ENCODE measurements at regions not wholly inside any gene's neighbourhood (a gene's known extent, or its start where the extent isn't known, plus 50 kb on each side); places are given as distances from the start of the nearest gene placed in this dataset.

DNA sequence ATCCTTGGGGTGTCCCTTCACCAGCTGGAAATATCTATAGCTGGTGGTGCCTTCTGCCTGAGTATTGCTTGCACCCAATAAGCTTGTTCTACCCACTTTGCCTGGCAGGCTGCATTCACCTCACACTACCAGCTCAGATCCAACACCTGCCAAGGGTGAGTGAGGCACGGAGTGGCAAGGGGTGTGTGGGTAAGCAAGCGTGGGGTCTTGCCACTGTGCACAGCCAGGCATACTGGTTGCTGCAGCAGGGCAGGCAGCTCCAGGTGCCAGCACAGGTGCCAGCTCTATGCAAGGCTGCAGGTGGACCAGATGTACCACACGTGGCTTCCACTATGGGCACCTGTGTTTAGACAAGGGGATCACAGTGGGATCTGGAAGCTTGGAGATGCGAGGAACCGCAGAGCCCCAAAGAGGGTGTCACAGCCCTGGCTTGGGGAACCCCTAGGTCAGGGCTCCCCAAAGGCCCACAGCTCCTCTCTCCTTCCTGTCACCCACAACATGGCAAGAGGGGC is 167.7 kb upstream of the MRPS30 start:
- Histone ChIP-seq H3K9me3 (no peaks in the 10 kb centered on the region), H3K4me3 (no peak overlapping the region), H3K27ac (no peak overlapping the region), H3K36me3 (no peaks in the 10 kb centered on the region), H3K27me3 (no peaks in the 10 kb centered on the region), H3K4me1 (no peaks in the 10 kb centered on the region)
- in situ Hi-C loops (cut with MboI; ENCODE audit: low pct_ligation_motif_present in 1 of 4, low pct_unique_long_range_greater_than_20kb in 1 of 4, low sequenced_read_pairs in 3 of 4) (no loop called here), intact Hi-C loops (cut with DNase I; ENCODE audit: low total_unique reads) (no loop called here)
- TF ChIP-seq, protein P1, sequence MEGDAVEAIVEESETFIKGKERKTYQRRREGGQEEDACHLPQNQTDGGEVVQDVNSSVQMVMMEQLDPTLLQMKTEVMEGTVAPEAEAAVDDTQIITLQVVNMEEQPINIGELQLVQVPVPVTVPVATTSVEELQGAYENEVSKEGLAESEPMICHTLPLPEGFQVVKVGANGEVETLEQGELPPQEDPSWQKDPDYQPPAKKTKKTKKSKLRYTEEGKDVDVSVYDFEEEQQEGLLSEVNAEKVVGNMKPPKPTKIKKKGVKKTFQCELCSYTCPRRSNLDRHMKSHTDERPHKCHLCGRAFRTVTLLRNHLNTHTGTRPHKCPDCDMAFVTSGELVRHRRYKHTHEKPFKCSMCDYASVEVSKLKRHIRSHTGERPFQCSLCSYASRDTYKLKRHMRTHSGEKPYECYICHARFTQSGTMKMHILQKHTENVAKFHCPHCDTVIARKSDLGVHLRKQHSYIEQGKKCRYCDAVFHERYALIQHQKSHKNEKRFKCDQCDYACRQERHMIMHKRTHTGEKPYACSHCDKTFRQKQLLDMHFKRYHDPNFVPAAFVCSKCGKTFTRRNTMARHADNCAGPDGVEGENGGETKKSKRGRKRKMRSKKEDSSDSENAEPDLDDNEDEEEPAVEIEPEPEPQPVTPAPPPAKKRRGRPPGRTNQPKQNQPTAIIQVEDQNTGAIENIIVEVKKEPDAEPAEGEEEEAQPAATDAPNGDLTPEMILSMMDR (IDR thresholded peaks at IDR 0.05) = no peak
- TF ChIP-seq POLR2AphosphoS5 (IDR thresholded peaks at IDR 0.05) (no peak), EP300 (IDR thresholded peaks at IDR 0.05; ENCODE audit: low read depth) (no peak), POLR2A (IDR thresholded peaks at IDR 0.05) (no peak)
- WGBS, 2 donors (ENCODE audit: low coverage in 1 of 2) = 89% methylated on average over 5 of the region's 5 CpGs; no CpG with 5 or more reads in 1 of the 2 donors
- DNase-seq = no peak

DNA sequence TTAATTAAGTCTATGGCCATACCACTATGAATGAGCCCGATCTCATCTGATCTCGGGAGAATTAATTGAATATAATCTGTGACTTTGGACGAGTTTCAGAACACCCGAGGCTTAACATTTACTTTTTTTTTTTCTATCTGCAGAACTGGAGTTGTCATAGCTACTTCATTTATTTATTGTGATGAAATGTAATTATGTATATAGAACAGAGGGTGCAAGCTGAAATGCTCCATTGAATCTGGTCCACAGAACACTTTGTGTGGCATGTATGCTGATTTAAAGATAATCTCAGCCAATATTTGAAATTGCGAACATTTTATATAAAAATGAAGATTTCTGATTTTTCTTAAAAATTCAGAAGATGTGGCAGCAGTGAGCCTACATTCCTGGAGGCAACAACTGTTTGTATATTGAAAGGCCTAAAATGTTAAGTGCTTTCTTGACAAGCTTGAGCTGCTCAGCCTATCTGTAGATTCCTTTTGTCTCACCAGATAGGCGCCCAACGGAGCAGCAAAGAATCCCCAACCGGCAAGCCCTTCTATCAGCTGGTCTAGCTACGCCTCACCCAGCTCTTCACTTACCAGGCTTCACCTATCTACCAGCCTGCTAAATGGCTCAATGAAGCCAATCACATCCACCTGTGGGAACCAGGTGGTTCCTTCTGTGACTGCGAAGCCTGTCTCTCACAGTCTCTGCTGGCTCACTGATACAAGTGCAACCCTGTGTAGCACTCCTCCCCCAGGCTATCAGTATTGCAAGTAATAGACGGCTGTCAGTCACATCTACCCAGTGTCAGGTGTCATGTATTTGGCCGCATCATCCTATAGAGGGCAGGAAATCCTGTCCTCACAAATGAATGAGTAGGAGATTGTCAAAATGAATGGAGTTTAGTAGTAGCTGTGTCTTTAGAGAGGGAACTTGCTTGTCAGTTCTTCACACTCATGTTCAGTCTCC is 170.6 kb upstream of the MRPS30 start:
- TF ChIP-seq POLR2AphosphoS5 (IDR thresholded peaks at IDR 0.05) = no peak
- no peak for TF ChIP-seq EP300 (IDR thresholded peaks at IDR 0.05; ENCODE audit: low read depth)
- TF ChIP-seq, protein P1 (IDR thresholded peaks at IDR 0.05) = no peak
- TF ChIP-seq POLR2A (IDR thresholded peaks at IDR 0.05) = no peak
- intact Hi-C loops (cut with DNase I; ENCODE audit: low total_unique reads) = no loop called here
- H3K27ac ChIP-seq = no peak overlapping the region
- no peaks in the 10 kb centered on the region for H3K27me3 ChIP-seq
- 80 to 81% methylated on average over 6 to 12 of the region's 12 CpGs for WGBS, 2 donors (ENCODE audit: low coverage in 1 of 2)
- in situ Hi-C loops (cut with MboI; ENCODE audit: low pct_ligation_motif_present in 1 of 4, low pct_unique_long_range_greater_than_20kb in 1 of 4, low sequenced_read_pairs in 3 of 4) = no loop called here
- no peaks in the 10 kb centered on the region for H3K36me3 ChIP-seq
- no peaks in the 10 kb centered on the region for H3K4me1 ChIP-seq
- DNase-seq = no peak
- H3K4me3 ChIP-seq = no peak overlapping the region
- H3K9me3 ChIP-seq = no peaks in the 10 kb centered on the region

DNA sequence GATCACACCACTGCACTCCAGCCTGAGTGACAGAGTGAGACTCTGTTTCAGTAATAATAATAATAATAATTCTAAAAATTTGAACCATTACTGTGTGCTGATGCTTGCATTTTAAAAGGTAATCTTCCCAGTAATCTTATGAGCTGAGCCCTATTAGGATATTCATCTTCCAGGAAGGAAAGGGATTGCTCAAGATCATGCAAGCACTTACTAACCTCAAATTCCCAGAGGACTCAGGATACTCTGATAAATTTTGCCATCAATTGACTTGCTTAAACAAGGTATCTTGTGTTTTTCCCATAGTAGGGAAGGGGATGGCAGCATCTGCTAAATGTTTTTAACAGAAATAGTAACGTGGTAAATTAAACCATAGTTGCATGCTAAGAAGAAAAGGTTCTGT is 176.4 kb upstream of the MRPS30 start:
- Histone ChIP-seq H3K4me3 (no peak overlapping the region), H3K36me3 (no peaks in the 10 kb centered on the region), H3K27ac (no peak overlapping the region), H3K27me3 (no peaks in the 10 kb centered on the region), H3K4me1 (no peaks in the 10 kb centered on the region), H3K9me3 (peaks cover 0 to 2% of the 10 kb centered on the region in 2 donors)
- TF ChIP-seq POLR2AphosphoS5 (IDR thresholded peaks at IDR 0.05) (no peak), POLR2A (IDR thresholded peaks at IDR 0.05) (no peak), EP300 (IDR thresholded peaks at IDR 0.05; ENCODE audit: low read depth) (no peak)
- TF ChIP-seq, protein P1 (IDR thresholded peaks at IDR 0.05) = no peak
- no peak for DNase-seq
- in situ Hi-C loops (cut with MboI; ENCODE audit: low pct_ligation_motif_present in 1 of 4, low pct_unique_long_range_greater_than_20kb in 1 of 4, low sequenced_read_pairs in 3 of 4) (no loop called here), intact Hi-C loops (cut with DNase I; ENCODE audit: low total_unique reads) (no loop called here)
- whole genome bisulfite sequencing, 2 donors (ENCODE audit: low coverage in 1 of 2) = 83 to 100% methylated on average over 1 of the region's 1 CpG

DNA sequence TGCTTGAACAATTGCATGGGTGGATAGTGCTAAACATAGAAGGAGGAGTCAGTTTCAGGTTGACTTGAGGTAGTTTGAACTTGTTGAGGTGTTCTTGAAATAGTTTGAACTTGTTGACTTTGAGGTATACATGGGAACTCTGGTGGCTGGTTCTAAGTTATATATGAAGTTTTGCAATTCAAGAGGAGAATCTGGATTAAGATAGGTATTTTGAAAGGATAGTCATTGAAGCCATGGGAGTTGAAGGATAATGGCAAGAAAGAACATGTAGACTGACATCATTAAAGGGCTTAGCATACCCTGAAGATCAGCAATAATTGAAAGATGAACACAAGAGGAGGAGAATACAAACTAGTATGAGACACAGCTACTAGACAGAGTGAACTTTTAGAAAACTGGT is 181.9 kb upstream of the MRPS30 start:
- Histone ChIP-seq H3K27me3 (no peaks in the 10 kb centered on the region), H3K36me3 (no peaks in the 10 kb centered on the region), H3K9me3 (peaks cover 0 to 2% of the 10 kb centered on the region in 2 donors), H3K27ac (no peak overlapping the region), H3K4me1 (no peaks in the 10 kb centered on the region), H3K4me3 (no peak overlapping the region)
- no peak for DNase-seq
- intact Hi-C loops (cut with DNase I; ENCODE audit: low total_unique reads) = no loop called here
- in situ Hi-C loops (cut with MboI; ENCODE audit: low pct_ligation_motif_present in 1 of 4, low pct_unique_long_range_greater_than_20kb in 1 of 4, low sequenced_read_pairs in 3 of 4) = no loop called here
- TF ChIP-seq EP300 (IDR thresholded peaks at IDR 0.05; ENCODE audit: low read depth) (no peak), POLR2A (IDR thresholded peaks at IDR 0.05) (no peak), POLR2AphosphoS5 (IDR thresholded peaks at IDR 0.05) (no peak)
- TF ChIP-seq, protein P1 (IDR thresholded peaks at IDR 0.05) = no peak
